Thoracic aorta (tissue), 2 donors: ENCODE measurements at regions not wholly inside any gene's neighbourhood (a gene's known extent, or its start where the extent isn't known, plus 50 kb on each side); places are given as distances from the start of the nearest gene placed in this dataset.

Experiments used
- ATAC-seq: fragments of 150-250 bp; one replicate; pipeline ENCODE4 v1.8.0; 2017; ENCODE audit warnings: low read depth; ENCODE audit not compliant: insufficient number of reproducible peaks, low FRiP score
- DNase-seq: peaks from one replicate; pipeline ENCODE4 v3.0.0-alpha.2; 2020; ENCODE audit warnings: low spot score
- H3K27ac ChIP-seq, 2 donors: fragments of 200-600 bp; sonication (generic); 1 replicate in 1 of 2; 2 replicates in 1 of 2; pipeline ENCODE4 v1.5.1; 2016; ENCODE audit warnings: mild to moderate bottlenecking in 2 of 2, moderate library complexity in 2 of 2
- H3K27me3 ChIP-seq: fragments of 200-600 bp; sonication (generic); replicated peaks from 2 replicates; pipeline ENCODE4 v1.6.0; 2016; ENCODE audit warnings: mild to moderate bottlenecking; ENCODE audit not compliant: insufficient read depth
- H3K36me3 ChIP-seq: fragments of 200-600 bp; sonication (generic); one replicate; pipeline ENCODE4 v1.5.1; 2016
- H3K4me1 ChIP-seq, 2 donors: fragments of 200-600 bp; sonication (generic); 1 replicate in 1 of 2; 2 replicates in 1 of 2; pipeline versions ENCODE4 v1.5.1 to v1.6.0; 2016; ENCODE audit warnings: low read depth in 2 of 2, mild to moderate bottlenecking in 1 of 2; ENCODE audit not compliant: control insufficient read depth in 1 of 2
- H3K4me3 ChIP-seq: fragments of 200-600 bp; sonication (generic); 2 replicates; pipeline ENCODE4 v1.5.1; 2016; ENCODE audit warnings: mild to moderate bottlenecking
- H3K9me3 ChIP-seq: fragments of 200-600 bp; sonication (generic); 2 replicates; pipeline ENCODE4 v1.5.1; 2016
- TF ChIP-seq, protein P1 (sequence below): fragments of 200-600 bp; sonication (generic); IDR thresholded peaks from one replicate; pipeline ENCODE4 v1.5.1; 2019; ENCODE audit warnings: antibody characterized with exemption

DNA sequence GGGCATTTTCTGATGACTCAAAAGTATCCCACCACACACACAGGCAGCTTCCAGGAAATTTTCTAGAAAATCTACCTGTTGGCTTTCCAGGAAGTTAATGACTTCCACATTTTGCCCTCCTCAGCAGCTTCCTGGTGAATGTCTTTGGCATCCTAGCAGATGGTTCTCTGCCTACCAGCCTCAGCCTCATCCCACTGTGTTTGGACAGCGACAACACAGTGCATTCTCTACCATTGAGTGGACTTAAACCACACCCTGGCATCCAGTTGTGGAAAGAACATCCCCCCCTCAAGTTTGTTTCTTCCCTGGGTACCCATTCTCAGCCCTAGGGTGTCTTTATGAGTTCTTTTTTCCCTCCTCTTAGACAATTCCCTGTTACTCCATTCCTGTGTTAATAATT lies 50.8 kb upstream of the GADL1 start:
- H3K27ac ChIP-seq: no peak overlapping the region
- no peaks in the 10 kb centered on the region for H3K9me3 ChIP-seq
- ATAC-seq (no peak), DNase-seq (no peak)
- H3K27me3 ChIP-seq: no peaks in the 10 kb centered on the region
- H3K36me3 ChIP-seq: no peaks in the 10 kb centered on the region
- no peaks in the 10 kb centered on the region for H3K4me1 ChIP-seq
- TF ChIP-seq, protein P1, sequence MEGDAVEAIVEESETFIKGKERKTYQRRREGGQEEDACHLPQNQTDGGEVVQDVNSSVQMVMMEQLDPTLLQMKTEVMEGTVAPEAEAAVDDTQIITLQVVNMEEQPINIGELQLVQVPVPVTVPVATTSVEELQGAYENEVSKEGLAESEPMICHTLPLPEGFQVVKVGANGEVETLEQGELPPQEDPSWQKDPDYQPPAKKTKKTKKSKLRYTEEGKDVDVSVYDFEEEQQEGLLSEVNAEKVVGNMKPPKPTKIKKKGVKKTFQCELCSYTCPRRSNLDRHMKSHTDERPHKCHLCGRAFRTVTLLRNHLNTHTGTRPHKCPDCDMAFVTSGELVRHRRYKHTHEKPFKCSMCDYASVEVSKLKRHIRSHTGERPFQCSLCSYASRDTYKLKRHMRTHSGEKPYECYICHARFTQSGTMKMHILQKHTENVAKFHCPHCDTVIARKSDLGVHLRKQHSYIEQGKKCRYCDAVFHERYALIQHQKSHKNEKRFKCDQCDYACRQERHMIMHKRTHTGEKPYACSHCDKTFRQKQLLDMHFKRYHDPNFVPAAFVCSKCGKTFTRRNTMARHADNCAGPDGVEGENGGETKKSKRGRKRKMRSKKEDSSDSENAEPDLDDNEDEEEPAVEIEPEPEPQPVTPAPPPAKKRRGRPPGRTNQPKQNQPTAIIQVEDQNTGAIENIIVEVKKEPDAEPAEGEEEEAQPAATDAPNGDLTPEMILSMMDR: no peak
- H3K4me3 ChIP-seq: no peak overlapping the region

DNA sequence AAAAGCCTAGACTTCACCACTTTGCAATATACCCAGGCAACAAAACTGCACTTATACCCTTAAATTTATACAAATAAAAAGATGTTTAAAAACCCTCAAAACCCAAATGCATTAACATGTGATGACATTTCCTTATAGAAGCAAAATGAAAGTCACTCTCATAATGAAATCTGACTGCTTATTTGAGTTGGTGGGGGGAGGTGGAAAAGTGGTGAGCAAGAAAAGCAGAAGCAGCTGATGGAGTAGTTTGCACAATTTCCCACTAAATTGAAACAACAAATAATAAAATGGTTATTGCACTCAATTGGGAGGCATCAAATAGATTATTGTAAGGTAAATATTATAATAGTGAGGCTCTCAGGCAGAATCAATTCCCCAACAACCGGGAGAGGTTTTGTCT lies 54.0 kb upstream of the GADL1 start:
- Histone ChIP-seq H3K27me3 (no peaks in the 10 kb centered on the region), H3K4me1 (no peaks in the 10 kb centered on the region), H3K4me3 (no peak overlapping the region), H3K9me3 (no peaks in the 10 kb centered on the region), H3K27ac (no peak overlapping the region), H3K36me3 (no peaks in the 10 kb centered on the region)
- TF ChIP-seq, protein P1: no peak
- DNase-seq (no peak), ATAC-seq (no peak)

DNA sequence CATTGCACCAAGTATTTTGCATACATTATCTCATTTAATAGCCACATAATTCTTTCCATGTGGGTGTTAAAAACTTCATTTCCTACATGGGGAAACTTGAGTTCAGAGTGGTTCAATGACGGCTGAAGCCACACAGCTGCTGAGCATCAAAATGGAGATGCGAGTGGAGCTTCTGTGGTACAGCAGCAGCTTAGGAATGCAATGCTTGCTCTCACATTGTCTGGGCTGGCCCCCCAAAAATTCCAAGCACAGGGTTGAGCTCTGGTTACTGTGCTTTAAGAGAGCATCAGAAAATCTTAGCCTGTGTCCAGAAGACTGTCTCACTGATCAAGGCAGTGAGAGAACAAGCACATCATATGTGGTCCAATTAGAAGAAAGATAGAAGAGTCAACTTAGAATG lies 57.4 kb upstream of the GADL1 start:
- H3K9me3 ChIP-seq: no peaks in the 10 kb centered on the region
- no peaks in the 10 kb centered on the region for H3K36me3 ChIP-seq
- TF ChIP-seq, protein P1: no peak
- H3K4me3 ChIP-seq: no peak overlapping the region
- DNase-seq: no peak
- H3K4me1 ChIP-seq: no peaks in the 10 kb centered on the region
- no peak for ATAC-seq
- no peak overlapping the region for H3K27ac ChIP-seq
- H3K27me3 ChIP-seq: no peaks in the 10 kb centered on the region

GRCh38 chr3:30952786-30953185 lies 58.3 kb upstream of the GADL1 start:
- H3K27ac ChIP-seq: no peak overlapping the region
- ATAC-seq (no peak), DNase-seq (no peak)
- TF ChIP-seq, protein P1: no peak
- no peaks in the 10 kb centered on the region for H3K36me3 ChIP-seq
- H3K27me3 ChIP-seq: no peaks in the 10 kb centered on the region
- H3K4me3 ChIP-seq: no peak overlapping the region
- no peaks in the 10 kb centered on the region for H3K4me1 ChIP-seq
- no peaks in the 10 kb centered on the region for H3K9me3 ChIP-seq

DNA sequence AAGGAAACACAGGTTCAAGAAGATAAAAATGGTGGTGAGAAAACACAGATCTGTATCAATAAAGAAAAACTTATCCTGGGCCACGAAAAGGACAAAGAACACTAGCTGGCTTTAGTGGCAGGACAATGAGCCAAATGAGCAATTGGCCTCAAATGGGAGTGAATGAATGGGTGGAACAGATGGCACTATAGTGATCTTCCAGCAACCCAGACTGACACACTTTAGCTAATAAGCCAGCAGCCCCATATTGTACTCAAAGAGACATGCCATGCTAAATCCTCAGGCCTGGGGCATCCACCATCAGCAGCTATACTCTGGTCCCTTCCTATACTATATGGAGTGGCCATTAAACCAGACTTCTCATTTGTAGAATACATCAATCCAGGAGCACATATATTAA lies 60.0 kb upstream of the GADL1 start:
- no peak for DNase-seq
- Histone ChIP-seq H3K36me3 (no peaks in the 10 kb centered on the region), H3K4me1 (no peaks in the 10 kb centered on the region), H3K9me3 (peaks cover 7% of the 10 kb centered on the region), H3K27me3 (no peaks in the 10 kb centered on the region), H3K27ac (no peak overlapping the region), H3K4me3 (no peak overlapping the region)
- TF ChIP-seq, protein P1: no peak
- ATAC-seq: no peak
